ENCODE measurements at regions not wholly inside any gene's neighbourhood (a gene's known extent, or its start where the extent isn't known, plus 50 kb on each side); places are given as distances from the start of the nearest gene placed in this dataset.

GRCh38 chr9:20042128-20042711 lies 253.4 kb upstream of the SLC24A2 start:
- DNase-seq (ENCODE audit: low spot score): no peak

GRCh38 chr9:20041697-20042081 lies 252.9 kb upstream of the SLC24A2 start:
- no peak for DNase-seq (ENCODE audit: low spot score)

GRCh38 chr9:20040991-20041696 lies 252.3 kb upstream of the SLC24A2 start:
- no peak for DNase-seq (ENCODE audit: low spot score)

- DNase-seq (ENCODE audit: low spot score): no peak
These were observed 248.9 kb upstream of the SLC24A2 start for GRCh38 chr9:20037699-20038098.

GRCh38 chr9:20033511-20033910 lies 244.7 kb upstream of the SLC24A2 start:
- no peak for DNase-seq (ENCODE audit: low spot score)

- DNase-seq (ENCODE audit: low spot score): no peak
These were observed 243.7 kb upstream of the SLC24A2 start for GRCh38 chr9:20032413-20033006.

- no peak for DNase-seq (ENCODE audit: low spot score)
These were observed 243.0 kb upstream of the SLC24A2 start for GRCh38 chr9:20031836-20032235.

GRCh38 chr9:20030671-20031070 lies 241.8 kb upstream of the SLC24A2 start:
- no peak for DNase-seq (ENCODE audit: low spot score)

- no peak for DNase-seq (ENCODE audit: low spot score)
These were observed 241.4 kb upstream of the SLC24A2 start for GRCh38 chr9:20030221-20030620.

GRCh38 chr9:20028849-20029231 lies 240.0 kb upstream of the SLC24A2 start:
- no peak for DNase-seq (ENCODE audit: low spot score)

- no peak for DNase-seq (ENCODE audit: low spot score)
These were observed 239.5 kb upstream of the SLC24A2 start for GRCh38 chr9:20028192-20028848.

- DNase-seq (ENCODE audit: low spot score): no peak
These were observed 235.2 kb upstream of the SLC24A2 start for GRCh38 chr9:20023961-20024571.

GRCh38 chr9:20023210-20023905 lies 234.5 kb upstream of the SLC24A2 start:
- DNase-seq (ENCODE audit: low spot score): no peak

GRCh38 chr9:20022410-20022809 lies 233.6 kb upstream of the SLC24A2 start:
- peak; percentile 39 for DNase-seq (ENCODE audit: low spot score)

GRCh38 chr9:20016611-20017010 lies 227.8 kb upstream of the SLC24A2 start:
- DNase-seq (ENCODE audit: low spot score): no peak

GRCh38 chr9:20015427-20015931 lies 226.6 kb upstream of the SLC24A2 start:
- DNase-seq (ENCODE audit: low spot score): no peak

GRCh38 chr9:20014168-20014567 lies 225.3 kb upstream of the SLC24A2 start:
- DNase-seq (ENCODE audit: low spot score): no peak

GRCh38 chr9:20012232-20012631 lies 223.4 kb upstream of the SLC24A2 start:
- DNase-seq (ENCODE audit: low spot score): no peak

- DNase-seq (ENCODE audit: low spot score): no peak
These were observed 220.8 kb upstream of the SLC24A2 start for GRCh38 chr9:20009606-20010005.

GRCh38 chr9:20002011-20002410 lies 213.2 kb upstream of the SLC24A2 start:
- DNase-seq (ENCODE audit: low spot score): no peak

- DNase-seq (ENCODE audit: low spot score): no peak
These were observed 212.2 kb upstream of the SLC24A2 start for GRCh38 chr9:20001058-20001457.

Data from AG08396 (cell line).